ENCODE measurements at regions not wholly inside any gene's neighbourhood (a gene's known extent, or its start where the extent isn't known, plus 50 kb on each side); places are given as distances from the start of the nearest gene placed in this dataset.

DNA sequence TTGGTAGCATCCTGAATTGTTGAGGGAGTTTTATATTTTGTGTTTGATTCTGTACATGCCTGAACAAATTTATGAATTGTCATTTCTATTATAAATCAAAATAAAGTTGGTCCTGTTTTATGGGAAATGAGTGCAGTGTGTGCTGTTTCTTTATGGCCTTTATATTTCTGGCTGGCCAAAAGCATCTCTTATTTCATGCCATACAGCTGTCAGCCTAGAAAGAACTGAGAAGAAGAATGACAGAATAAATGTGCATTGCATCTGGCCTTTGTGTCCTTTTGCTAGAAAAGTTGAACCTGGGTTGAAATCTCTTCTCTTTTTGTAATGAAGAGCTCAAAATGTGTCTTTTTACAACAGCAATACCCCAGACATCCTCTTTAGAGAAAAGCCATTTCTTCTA lies 474.7 kb upstream of the LRATD1 start:
- no peak for TF ChIP-seq SMARCE1 (IDR thresholded peaks at IDR 0.05; ENCODE audit: borderline replicate concordance)
- TF ChIP-seq ZNF224 (CRISPR knock-in tag; IDR thresholded peaks at IDR 0.05), result no peak
- TF ChIP-seq, protein P1, sequence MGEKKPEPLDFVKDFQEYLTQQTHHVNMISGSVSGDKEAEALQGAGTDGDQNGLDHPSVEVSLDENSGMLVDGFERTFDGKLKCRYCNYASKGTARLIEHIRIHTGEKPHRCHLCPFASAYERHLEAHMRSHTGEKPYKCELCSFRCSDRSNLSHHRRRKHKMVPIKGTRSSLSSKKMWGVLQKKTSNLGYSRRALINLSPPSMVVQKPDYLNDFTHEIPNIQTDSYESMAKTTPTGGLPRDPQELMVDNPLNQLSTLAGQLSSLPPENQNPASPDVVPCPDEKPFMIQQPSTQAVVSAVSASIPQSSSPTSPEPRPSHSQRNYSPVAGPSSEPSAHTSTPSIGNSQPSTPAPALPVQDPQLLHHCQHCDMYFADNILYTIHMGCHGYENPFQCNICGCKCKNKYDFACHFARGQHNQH (CRISPR knock-in tag; IDR thresholded peaks at IDR 0.05), result no peak
- TF ChIP-seq, protein P2, sequence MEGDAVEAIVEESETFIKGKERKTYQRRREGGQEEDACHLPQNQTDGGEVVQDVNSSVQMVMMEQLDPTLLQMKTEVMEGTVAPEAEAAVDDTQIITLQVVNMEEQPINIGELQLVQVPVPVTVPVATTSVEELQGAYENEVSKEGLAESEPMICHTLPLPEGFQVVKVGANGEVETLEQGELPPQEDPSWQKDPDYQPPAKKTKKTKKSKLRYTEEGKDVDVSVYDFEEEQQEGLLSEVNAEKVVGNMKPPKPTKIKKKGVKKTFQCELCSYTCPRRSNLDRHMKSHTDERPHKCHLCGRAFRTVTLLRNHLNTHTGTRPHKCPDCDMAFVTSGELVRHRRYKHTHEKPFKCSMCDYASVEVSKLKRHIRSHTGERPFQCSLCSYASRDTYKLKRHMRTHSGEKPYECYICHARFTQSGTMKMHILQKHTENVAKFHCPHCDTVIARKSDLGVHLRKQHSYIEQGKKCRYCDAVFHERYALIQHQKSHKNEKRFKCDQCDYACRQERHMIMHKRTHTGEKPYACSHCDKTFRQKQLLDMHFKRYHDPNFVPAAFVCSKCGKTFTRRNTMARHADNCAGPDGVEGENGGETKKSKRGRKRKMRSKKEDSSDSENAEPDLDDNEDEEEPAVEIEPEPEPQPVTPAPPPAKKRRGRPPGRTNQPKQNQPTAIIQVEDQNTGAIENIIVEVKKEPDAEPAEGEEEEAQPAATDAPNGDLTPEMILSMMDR (CRISPR knock-in tag; IDR thresholded peaks at IDR 0.05), result no peak
- TF ChIP-seq, protein P3, sequence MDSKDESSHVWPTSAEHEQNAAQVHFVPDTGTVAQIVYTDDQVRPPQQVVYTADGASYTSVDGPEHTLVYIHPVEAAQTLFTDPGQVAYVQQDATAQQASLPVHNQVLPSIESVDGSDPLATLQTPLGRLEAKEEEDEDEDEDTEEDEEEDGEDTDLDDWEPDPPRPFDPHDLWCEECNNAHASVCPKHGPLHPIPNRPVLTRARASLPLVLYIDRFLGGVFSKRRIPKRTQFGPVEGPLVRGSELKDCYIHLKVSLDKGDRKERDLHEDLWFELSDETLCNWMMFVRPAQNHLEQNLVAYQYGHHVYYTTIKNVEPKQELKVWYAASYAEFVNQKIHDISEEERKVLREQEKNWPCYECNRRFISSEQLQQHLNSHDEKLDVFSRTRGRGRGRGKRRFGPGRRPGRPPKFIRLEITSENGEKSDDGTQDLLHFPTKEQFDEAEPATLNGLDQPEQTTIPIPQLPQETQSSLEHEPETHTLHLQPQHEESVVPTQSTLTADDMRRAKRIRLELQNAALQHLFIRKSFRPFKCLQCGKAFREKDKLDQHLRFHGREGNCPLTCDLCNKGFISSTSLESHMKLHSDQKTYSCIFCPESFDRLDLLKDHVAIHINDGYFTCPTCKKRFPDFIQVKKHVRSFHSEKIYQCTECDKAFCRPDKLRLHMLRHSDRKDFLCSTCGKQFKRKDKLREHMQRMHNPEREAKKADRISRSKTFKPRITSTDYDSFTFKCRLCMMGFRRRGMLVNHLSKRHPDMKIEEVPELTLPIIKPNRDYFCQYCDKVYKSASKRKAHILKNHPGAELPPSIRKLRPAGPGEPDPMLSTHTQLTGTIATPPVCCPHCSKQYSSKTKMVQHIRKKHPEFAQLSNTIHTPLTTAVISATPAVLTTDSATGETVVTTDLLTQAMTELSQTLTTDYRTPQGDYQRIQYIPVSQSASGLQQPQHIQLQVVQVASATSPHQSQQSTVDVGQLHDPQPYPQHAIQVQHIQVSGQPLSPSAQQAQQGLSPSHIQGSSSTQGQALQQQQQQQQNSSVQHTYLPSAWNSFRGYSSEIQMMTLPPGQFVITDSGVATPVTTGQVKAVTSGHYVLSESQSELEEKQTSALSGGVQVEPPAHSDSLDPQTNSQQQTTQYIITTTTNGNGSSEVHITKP (CRISPR knock-in tag; IDR thresholded peaks at IDR 0.05; ENCODE audit: low read depth), result no peak
- TF ChIP-seq RBM22 (optimal IDR thresholded peaks at IDR 0.05; ENCODE audit: low read length), result no peak
- no peak for TF ChIP-seq ZNF501 (CRISPR knock-in tag; IDR thresholded peaks at IDR 0.05)
- no peak for TF ChIP-seq RXRA (CRISPR knock-in tag; IDR thresholded peaks at IDR 0.05)
- TF ChIP-seq, protein P4, sequence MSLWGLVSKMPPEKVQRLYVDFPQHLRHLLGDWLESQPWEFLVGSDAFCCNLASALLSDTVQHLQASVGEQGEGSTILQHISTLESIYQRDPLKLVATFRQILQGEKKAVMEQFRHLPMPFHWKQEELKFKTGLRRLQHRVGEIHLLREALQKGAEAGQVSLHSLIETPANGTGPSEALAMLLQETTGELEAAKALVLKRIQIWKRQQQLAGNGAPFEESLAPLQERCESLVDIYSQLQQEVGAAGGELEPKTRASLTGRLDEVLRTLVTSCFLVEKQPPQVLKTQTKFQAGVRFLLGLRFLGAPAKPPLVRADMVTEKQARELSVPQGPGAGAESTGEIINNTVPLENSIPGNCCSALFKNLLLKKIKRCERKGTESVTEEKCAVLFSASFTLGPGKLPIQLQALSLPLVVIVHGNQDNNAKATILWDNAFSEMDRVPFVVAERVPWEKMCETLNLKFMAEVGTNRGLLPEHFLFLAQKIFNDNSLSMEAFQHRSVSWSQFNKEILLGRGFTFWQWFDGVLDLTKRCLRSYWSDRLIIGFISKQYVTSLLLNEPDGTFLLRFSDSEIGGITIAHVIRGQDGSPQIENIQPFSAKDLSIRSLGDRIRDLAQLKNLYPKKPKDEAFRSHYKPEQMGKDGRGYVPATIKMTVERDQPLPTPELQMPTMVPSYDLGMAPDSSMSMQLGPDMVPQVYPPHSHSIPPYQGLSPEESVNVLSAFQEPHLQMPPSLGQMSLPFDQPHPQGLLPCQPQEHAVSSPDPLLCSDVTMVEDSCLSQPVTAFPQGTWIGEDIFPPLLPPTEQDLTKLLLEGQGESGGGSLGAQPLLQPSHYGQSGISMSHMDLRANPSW (CRISPR knock-in tag; IDR thresholded peaks at IDR 0.05; ENCODE audit: borderline replicate concordance), result no peak
- TF ChIP-seq, protein P5, sequence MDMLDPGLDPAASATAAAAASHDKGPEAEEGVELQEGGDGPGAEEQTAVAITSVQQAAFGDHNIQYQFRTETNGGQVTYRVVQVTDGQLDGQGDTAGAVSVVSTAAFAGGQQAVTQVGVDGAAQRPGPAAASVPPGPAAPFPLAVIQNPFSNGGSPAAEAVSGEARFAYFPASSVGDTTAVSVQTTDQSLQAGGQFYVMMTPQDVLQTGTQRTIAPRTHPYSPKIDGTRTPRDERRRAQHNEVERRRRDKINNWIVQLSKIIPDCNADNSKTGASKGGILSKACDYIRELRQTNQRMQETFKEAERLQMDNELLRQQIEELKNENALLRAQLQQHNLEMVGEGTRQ (IDR thresholded peaks at IDR 0.05; ENCODE audit: low read depth, low read length), result no peak
- TF ChIP-seq, protein P5 (CRISPR knock-in tag; IDR thresholded peaks at IDR 0.05; ENCODE audit: borderline replicate concordance), result no peak
- no peak for TF ChIP-seq CEBPB (IDR thresholded peaks at IDR 0.05; ENCODE audit: borderline replicate concordance, low read depth, low read length)
- TF ChIP-seq ZBTB20 (CRISPR knock-in tag; IDR thresholded peaks at IDR 0.05; ENCODE audit: borderline replicate concordance, low read depth), result no peak
- no peak for TF ChIP-seq EZH2 (conservative IDR thresholded peaks at IDR 0.05; ENCODE audit: low read depth, low read length)

Data from HepG2 (cell line).